ENCODE measurements at regions not wholly inside any gene's neighbourhood (a gene's known extent, or its start where the extent isn't known, plus 50 kb on each side); places are given as distances from the start of the nearest gene placed in this dataset.
"Not testable (repeated sequence)": the region's sequence is repeated elsewhere in the genome, so short reads cannot be mapped to it uniquely, and the experiment has no call there.

DNA sequence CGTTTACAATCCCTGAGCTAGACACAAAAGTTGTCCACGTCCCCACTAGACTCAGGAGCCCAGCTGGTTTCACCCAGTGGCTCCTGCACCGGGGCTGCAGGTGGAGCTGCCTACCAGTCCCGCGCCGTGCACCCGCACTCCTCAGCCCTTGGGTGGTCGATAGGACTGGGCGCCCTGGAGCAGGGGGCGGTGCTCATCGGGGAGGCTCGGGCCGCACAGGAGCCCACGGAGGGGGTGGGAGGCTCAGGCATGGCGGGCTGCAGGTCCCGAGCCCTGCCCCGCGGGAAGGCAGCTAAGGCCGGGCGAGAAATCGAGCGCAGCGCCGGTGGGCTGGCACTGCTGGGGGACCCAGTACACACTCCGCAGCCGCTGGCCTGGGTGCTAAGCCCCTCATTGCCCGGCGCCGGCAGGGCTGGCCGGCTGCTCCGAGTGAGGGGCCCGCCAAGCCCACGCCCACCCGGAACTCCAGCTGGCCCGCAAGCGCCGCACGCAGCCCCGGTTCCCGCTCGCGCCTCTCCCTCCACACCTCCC is 1996.0 kb downstream of the PCDH7 start:
- ATAC-seq; DNase-seq (ENCODE audit: missing footprints); intact Hi-C loops (cut with DNase I): not testable (repeated sequence)

DNA sequence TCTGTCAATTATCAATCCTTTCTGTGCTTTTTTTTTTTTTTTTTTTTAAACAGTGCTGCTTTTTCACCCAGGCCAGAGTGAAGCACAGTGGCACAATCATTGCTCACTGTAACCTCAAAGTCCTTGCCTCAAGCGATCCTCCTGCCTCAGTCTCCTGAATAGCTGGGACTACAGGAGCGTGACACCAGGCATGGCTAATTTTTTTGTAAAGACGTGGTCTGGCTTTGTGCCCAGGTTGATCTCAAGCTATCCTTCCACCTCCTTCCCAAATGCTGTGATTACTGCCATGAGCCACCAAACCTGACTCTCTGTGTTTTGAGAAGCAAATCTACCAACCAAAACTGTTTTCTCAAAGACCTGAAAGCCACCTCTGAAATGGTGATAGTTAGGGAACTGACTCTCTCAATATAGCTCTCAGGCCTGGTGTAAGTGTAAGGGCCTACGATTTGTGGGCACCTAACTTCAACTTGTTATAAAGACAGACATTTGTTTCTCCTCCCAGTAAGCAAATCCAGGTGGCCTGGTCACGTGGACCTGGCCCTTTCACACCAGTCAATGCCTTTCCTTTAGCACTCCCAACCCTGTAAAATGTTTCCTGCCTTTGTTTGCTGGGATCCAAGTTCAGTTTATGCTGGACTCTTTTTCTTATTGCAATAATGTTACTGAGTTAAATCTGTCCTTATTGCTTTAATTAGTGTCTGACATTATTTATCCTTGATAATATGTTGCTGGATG is 2015.9 kb downstream of the PCDH7 start:
- no peak for ATAC-seq
- no peak for DNase-seq (ENCODE audit: missing footprints)
- intact Hi-C loops (cut with DNase I), result no loop called here

GRCh38 chr4:32744211-32744610 is 2024.0 kb downstream of the PCDH7 start:
- DNase-seq (ENCODE audit: missing footprints), result no peak
- no peak for ATAC-seq
- intact Hi-C loops (cut with DNase I), result no loop called here

- ATAC-seq (no peak), DNase-seq (ENCODE audit: missing footprints) (no peak)
- intact Hi-C loops (cut with DNase I), result no loop called here
Observed at GRCh38 chr4:32745351-32745750, 2025.2 kb downstream of the PCDH7 start.

GRCh38 chr4:32748061-32748460 is 2027.9 kb downstream of the PCDH7 start:
- DNase-seq (ENCODE audit: missing footprints), result no peak
- ATAC-seq, result no peak
- intact Hi-C loops (cut with DNase I), result no loop called here

GRCh38 chr4:32748498-32748897 is 2028.3 kb downstream of the PCDH7 start:
- DNase-seq (ENCODE audit: missing footprints), result no peak
- intact Hi-C loops (cut with DNase I), result no loop called here
- ATAC-seq, result no peak

DNA sequence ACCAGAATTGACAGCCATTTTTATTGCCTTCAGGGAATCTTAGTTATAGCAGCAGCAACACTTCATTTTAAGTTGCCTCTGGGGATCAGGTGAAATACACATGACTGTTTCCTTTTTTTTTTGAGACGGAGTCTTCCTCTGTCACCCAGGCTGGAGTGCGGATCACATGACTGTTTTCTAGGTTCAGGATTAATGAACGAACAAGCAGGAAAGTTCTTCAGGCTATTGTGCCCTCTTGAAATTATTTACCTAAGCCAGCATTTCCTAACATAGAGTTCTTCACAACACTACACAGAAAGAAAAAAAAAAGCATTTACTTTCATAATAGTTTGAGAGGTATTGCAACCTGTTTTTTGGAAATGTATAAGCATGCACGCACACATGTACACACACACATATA is 2032.8 kb downstream of the PCDH7 start:
- ATAC-seq, result no peak
- DNase-seq (ENCODE audit: missing footprints), result no peak
- intact Hi-C loops (cut with DNase I), result no loop called here

DNA sequence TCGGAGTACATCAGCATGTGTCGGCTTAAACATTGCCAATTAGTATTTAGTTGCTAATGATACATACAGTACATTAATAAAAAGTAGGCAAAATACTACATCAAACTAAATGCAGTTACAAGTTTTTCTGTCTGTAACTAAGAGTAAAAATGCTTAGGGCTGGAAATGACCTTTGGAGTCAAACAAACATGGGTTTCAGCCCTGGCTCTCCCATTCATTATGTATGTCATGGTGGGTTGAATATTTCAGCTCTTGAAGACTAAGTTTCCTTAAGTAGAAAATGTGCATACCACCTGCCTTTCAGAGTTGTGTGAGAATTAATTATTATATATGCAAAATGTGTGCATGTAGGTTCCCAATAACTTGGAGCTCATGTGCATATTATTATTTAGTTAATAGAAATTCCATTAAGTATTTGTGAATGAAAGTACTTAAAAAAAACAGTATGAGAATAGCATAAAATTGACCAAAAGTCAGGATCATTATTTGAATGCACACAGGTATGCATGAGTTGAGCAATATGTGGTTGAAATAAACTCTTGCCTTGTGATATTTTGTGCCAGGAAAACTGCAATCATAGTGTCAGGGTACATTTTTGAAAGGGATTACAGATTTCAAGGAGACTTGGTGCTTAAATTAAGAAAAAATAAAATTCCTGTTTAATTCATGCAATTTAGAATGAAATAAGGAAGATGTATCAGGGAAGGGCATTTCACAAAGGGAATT is 2048.7 kb downstream of the PCDH7 start:
- DNase-seq (ENCODE audit: missing footprints) (no peak), ATAC-seq (no peak)
- intact Hi-C loops (cut with DNase I), result no loop called here

- intact Hi-C loops (cut with DNase I), result no loop called here
- DNase-seq (ENCODE audit: missing footprints), result no peak
- no peak for ATAC-seq
Observed at GRCh38 chr4:32771491-32771890, 2051.3 kb downstream of the PCDH7 start.

GRCh38 chr4:32775049-32775448 is 2054.9 kb downstream of the PCDH7 start:
- DNase-seq (ENCODE audit: missing footprints) (no peak), ATAC-seq (no peak)
- intact Hi-C loops (cut with DNase I), result no loop called here

DNA sequence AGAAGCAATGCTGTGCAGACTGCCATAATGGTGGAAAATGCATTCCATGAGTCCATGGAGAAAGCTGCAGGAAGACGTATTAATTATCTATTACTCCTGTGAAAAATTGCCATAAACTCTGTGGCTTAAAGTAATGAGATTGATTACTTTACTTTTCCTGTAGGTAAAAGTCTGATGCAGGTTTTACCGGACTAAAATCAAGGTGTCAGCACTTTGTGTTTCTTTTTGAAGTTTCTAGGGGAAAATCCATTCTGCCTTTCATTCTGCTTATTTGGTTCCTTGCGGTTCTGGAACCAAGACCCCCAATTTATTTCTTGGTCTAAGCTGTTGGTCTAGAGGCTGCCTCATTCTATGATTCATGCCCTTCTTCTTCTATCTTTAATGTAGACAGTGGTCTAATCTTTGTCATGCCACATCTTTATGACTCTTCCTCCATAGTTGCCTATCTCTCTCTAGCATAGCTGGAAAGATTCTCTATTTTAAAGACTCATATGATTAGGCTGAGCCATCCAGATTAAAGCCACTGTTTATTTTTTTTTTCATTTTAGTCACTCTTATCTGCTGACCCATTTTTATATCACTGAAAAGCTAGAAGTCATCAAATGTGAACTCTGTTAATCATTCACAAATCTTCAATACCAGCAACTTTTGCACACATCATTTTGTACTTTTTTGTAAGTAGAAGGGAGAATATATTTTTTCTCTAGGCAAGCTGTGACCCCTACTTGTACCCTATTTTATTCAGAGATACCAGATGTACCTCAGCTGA is 2056.4 kb downstream of the PCDH7 start:
- ATAC-seq, result no peak
- intact Hi-C loops (cut with DNase I), result no loop called here
- no peak for DNase-seq (ENCODE audit: missing footprints)

- DNase-seq (ENCODE audit: missing footprints) (no peak), ATAC-seq (no peak)
- intact Hi-C loops (cut with DNase I), result no loop called here
Observed at GRCh38 chr4:32778025-32778424, 2057.9 kb downstream of the PCDH7 start.

GRCh38 chr4:32778938-32779337 is 2058.8 kb downstream of the PCDH7 start:
- intact Hi-C loops (cut with DNase I), result no loop called here

DNA sequence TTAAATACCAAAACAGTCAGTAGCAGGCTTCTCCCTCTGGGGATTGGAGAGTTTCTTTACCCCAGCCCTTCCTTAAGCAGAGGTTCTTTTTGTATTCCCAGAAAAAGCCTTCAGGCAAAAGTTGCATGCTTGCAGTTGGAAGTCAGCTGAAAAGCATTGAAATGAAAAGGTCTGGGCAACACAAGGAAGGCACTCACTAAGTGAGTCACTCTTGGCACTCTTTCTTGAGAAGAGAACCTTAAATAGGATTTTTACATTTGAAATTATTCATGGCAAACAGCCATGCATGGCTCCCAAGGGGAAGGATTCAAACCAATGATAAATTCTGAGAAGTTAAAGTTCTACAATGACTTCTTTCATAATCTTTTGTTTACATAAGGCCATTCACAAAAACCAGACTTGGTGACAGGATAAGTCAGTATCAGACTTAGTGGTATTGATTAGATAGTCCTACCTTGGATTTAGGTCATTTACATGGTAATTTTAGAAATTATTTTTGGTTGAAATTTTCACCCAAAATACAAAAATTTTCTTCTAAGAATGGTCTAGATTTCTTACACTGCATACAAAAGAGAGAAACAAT is 2068.9 kb downstream of the PCDH7 start:
- intact Hi-C loops (cut with DNase I), result no loop called here
- ATAC-seq (no peak), DNase-seq (ENCODE audit: missing footprints) (no peak)

More at GRCh38 chr4:32778938-32779337, 2058.8 kb downstream of the PCDH7 start:
- ATAC-seq (no peak), DNase-seq (ENCODE audit: missing footprints) (no peak)

GRCh38 chr4:32790803-32791202 is 2070.6 kb downstream of the PCDH7 start:
- intact Hi-C loops (cut with DNase I), result no loop called here
- DNase-seq (ENCODE audit: missing footprints) (no peak), ATAC-seq (no peak)

- ATAC-seq, result no peak
- intact Hi-C loops (cut with DNase I), result no loop called here
Observed at GRCh38 chr4:32798471-32799159, 2078.4 kb downstream of the PCDH7 start.

GRCh38 chr4:32824336-32824735 is 2104.2 kb downstream of the PCDH7 start:
- intact Hi-C loops (cut with DNase I), result no loop called here
- no peak for ATAC-seq
- no peak for DNase-seq (ENCODE audit: missing footprints)

More at GRCh38 chr4:32798471-32799159, 2078.4 kb downstream of the PCDH7 start:
- no peak for DNase-seq (ENCODE audit: missing footprints)

DNA sequence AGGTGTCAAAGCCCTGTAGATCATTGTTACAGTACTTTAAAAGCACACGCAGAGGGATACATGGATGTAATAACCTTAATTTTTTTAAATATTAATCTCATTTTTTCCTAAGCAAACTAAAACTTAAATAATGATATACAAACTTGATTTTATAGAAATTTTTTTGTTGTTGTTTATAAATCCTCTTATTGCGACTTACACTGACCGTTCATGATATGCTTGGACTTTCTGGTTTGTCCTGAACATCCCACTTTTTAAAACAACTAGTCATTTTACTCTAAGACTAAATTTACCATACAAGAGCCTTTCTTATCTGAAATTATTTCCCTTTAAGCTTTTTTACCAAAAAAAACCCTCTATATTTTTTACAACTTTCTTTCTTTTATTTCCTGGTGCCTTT is 2106.0 kb downstream of the PCDH7 start:
- intact Hi-C loops (cut with DNase I), result no loop called here
- ATAC-seq, result no peak
- no peak for DNase-seq (ENCODE audit: missing footprints)

GRCh38 chr4:32830160-32830559 is 2110.0 kb downstream of the PCDH7 start:
- intact Hi-C loops (cut with DNase I), result no loop called here
- no peak for ATAC-seq
- no peak for DNase-seq (ENCODE audit: missing footprints)
